DMS114 treated with DMSO at 0.1 percent for 48 hours (cell line): ENCODE measurements at regions not wholly inside any gene's neighbourhood (a gene's known extent, or its start where the extent isn't known, plus 50 kb on each side); places are given as distances from the start of the nearest gene placed in this dataset.
"Not testable (repeated sequence)": the region's sequence is repeated elsewhere in the genome, so short reads cannot be mapped to it uniquely, and the experiment has no call there.

Experiments used
- DNase-seq: peaks from one replicate; lab custom pipeline; 2025; ENCODE audit not compliant: unreplicated experiment; lab: John Stamatoyannopoulos, UW

DNA sequence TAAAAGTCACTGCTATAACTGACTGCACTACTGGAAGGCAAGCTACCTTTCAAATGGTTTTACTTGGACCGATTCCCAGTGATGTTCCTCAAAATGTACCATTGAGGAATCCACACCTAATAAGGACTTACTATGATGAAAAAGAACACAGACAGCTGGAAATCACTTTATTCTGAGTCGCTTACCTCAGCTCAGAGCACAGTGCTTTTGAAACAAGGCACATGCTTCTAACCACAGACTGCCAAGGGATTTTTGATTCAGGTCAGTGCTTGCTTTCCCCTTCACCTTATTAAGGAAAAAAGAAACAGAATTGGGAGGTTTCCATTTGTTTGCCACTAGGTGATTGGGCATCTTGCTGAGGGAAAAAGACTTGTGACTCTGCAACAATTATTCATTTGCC, 707.5 kb upstream of the FSHR start:
- no peak for DNase-seq

DNA sequence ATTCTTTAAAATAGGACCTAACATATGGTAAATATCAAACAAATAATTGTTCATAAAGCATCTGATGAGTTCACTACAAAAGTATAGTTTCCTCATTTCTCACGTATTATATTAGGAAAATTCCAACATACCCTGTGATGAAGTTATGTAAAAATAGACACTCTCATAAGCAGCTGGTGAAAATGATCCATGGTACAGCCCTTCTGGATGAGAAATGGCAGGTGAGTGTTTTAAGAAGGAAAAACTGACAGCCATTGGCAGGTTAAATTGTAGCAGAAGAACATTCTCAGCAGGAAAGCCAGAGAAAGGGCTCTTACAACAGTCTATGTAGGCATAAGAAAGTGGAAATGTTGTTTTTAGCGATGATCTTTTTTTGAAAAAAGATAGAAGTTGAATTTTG, 706.5 kb upstream of the FSHR start:
- no peak for DNase-seq

DNA sequence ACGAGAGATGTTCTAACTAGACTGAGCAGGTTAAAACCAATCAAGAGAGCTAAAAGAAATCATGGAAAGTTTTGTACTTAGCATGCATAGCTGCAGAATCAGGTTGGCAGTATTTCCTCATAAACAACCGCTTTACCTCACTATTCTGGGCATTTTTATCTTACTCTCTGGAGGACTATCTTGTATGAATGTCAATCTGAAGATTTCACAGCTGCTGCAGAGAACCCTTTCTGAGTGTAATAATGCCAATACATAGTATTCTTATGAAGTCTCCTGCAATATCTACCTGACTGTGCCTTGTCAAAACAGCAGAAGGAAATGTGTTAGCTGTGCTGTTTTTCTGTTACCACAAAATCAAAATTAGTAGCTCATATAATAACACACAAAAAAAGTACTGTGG, 705.9 kb upstream of the FSHR start:
- no peak for DNase-seq

DNA sequence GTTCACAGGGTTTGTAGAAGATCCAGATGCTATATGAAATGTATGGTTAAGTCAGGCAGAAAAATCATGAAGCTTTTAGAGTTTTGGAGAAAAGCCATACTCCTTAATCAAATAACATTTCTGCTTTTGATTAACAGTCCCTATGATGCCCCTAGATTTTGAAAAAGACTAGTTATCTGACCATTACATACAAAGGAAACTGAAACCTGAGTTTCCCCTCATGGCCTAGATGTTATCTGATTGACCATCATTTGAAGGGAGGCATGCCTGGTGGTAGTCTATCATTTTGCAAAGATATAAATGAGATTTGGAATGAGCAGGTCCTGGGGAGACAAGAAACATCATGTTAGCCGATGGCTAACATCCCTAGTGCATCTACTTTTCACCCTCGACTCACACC, 704.3 kb upstream of the FSHR start:
- no peak for DNase-seq

DNA sequence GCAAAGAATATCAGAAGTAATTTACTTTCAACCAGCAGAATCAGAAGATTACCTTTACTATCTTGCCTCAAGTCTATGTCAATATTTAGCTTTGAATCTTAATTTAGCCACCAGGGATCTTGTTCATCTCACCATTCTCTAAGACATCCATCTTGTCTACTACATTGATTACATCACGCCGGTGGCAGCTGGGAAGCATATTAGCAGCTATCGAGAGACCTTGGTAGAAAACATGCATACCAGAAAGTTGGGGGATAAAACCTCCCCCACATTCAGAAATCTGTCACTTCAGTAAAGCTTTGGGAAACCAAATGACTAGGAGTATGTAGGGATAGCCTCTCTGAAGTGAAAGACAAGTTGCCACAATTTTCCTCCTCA, 703.8 kb upstream of the FSHR start:
- DNase-seq: no peak

DNA sequence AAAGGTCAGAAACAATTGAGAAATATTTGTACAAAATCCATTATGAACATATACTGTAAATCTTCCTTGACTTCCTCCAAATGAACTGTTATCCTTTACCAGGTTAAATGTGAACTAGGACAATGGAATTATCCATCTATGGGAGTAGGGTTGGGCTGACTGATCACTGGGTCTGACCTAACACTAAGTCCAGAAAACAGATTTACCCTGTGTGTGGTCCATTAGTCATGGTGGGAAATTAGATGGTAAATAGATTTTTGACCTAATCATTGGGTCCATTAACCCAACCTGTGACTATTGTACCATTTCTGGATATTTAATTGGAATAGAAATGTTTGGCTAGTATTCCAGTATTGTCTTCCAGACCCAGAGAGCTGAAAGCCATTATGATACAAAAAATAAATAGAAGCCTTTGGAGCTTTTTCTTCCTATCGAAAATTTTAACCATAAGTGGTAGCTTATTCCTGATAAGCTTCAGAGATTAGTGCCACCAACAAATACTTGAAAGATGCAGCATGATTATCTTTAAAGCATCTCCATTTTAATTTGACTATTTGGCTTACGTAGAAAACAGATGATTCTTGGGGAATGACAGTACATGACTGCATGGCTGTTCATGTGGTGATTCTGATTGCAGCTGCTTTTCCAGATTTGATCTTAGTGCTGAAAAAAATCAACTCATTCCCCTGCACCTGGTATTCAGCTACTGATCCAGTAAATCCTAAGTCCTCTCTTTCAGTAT, 703.2 kb upstream of the FSHR start:
- no peak for DNase-seq

DNA sequence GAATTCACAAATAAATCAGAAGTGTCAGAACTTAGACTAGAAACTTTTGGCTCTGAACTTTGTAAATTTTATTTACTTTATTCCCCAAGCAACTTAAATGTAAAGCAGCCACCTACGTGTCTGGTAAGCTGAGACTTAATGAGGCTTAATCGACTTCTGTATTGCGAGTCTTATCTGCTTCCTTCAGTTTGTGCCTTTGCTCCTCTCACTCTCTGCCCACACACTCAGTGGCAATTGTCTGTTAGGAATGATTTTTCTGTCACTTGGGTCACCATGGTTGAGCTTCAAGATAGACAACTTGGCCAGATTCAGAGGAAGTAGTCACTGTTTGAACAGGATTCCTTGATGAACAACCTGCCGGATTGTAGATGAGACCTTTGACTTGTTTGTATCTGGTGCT, 691.4 kb upstream of the FSHR start:
- no peak for DNase-seq

DNA sequence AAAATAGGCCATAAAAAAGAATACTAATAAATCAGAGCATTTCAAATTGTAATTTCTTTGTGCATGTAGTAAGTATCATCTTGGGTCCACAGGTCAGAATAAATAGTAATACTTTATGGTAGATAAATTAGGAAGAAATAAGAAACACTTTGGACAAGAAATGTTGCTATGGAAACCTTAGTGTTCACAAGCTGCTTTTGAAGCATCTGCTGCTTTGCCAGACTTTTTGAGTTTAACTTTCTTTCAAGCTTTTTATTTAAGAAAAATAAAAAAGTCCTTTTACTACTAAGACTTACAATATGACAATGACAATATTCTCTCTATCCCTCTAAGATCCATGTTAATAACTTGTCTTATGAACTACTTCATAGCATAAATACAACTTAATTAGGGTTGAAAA, 690.7 kb upstream of the FSHR start:
- no peak for DNase-seq

DNA sequence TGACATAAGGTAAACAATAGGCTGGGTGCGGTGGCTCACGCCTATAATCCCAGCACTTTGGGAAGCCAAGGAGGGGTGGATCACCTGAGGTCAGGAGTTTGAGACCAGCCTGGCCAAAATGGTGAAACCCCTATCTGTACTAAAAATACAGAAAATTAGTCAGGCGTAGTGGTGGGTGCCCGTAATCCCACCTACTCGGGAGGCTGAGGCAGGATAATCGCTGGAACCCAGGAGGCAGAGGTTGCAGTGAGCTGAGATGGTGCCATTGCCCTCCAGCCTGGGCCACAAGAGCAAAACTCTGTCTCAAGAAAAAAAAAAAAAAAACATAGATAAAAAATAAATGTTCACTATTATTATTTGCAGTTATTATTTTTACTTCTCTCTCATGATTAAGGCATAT, 689.8 kb upstream of the FSHR start:
- not testable (repeated sequence) for DNase-seq

DNA sequence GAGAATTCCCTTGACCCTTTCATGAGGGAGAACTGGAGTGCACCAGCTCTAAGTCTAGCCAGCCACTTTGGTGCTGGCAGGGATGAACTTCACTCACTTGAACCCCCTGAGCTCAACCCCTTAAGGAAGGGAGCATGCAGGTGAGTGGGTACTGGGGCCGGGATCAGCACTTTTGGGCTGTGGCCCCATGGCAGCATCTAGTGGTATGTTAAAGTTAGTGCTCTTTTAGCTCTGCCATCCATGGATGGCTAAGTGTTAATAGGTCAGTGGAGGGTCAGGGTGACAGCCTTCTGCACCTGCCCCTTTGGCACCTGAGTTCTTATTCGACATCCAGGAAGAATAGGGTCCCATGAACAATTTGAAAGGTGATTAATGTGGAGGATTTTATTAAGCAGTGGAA, 689.0 kb upstream of the FSHR start:
- no peak for DNase-seq

DNA sequence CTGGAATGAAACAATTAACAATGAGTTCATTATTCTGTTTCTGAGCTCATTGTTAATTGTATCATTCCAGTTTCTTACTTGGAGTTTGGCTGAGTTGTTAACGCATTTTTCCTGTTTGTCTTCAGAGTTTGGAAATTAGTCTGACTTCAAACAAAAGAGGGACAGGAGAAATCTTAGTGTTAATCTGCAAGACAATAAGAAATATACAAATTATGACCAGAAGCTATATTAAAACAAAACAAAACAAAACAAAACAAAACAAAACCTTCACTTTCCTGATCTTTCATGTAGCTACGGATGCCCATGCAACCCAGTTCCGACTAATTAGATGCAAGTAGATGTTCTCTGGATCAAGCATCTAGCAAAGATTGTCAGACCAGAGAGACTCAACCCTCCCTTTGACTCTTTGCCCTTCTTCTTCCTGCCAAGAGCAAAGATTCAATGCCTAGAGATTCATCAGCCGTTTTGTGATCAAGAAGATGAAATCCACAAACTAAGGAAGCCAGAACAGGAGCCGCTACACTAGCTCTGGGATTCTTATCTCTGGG, 686.2 kb upstream of the FSHR start:
- no peak for DNase-seq

DNA sequence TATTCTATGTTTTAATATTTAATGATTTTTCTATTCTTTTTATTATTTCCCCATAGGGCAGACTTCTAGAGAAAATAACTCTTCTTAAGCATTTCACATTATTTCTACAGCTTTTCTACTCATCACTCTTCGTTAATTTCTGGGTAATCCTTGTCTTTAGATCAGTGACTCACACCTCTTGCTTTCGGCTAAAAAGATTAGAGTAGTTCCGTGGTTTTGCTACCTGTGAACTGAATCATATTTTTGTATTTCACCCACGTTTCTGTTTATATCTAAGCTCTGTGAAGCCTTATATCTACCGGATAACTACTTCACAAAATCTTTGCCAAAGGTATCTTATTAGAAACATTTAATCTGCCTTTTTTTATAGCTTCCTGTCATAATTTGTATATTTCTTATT, 685.5 kb upstream of the FSHR start:
- DNase-seq: no peak

DNA sequence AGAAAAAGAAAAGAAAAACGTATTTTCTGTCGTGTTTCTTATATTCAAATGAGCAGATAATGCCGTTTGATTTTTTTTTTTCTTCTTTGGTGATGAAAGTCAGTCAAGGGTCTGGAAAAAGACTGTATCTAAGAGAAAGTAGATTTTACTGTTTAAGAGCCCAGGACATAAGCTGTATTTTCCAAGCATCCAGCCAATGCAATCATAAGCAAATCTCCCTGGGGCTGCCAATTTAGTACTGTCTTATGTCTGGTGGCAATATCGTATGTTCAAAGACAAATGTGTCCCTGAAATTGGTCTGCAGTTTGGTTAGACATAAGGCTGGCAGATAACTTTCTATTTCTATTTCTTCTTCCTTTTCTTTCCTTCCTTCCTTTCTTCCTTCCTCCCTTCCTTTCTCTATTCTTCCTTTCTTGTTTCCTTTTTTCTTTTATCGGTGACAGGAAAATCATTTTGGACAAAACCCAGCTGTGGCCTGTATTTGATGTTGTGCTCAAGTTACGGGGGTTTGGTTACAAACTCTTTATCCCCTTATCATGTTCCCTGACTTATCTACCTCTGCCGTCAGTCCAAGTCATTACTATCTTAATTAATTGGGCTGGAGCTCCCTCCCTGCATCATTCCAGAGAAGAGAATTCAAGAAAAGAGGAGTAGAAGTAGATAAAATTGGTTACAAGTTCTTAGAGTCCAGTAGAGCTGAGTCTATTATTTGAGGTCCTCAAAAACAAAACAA, 683.4 kb upstream of the FSHR start:
- DNase-seq: no peak

DNA sequence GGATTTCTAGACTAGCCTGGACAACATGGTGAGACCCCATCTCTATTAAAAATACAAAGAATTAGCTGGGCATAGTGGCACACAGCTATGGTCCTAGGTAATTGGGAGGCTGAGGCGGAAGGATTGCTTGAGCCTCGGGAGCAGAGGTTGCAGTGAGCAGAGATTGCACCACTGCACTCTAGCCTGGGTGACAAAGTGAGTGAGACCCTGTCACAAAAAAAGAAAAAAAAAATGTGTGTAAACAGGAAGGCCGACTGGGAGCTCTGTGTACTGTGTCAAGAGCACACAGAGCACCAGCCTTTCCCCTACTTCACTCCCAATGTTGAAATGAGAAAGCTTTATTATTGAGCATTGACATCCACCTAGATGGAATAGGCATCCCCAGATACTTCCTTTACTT, 681.7 kb upstream of the FSHR start:
- no peak for DNase-seq

DNA sequence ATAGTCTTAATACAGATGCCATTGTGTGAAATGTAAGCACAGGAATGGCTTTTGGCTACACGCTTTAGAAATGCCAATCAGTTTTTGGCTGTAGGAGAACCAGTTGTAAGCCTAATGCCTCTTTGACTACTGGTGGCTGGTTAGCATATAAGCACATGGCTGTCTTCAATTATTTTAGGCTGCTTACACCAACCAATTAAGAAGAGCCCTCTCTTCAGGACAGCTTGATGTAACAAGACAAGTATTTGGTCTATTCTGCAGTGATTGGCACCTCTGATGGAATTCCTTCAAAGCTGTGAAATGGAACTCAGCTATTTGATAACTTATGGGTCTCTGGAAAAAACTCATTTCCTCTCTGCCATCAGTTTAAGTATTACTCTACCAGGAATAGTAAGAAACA, 680.1 kb upstream of the FSHR start:
- DNase-seq: no peak

DNA sequence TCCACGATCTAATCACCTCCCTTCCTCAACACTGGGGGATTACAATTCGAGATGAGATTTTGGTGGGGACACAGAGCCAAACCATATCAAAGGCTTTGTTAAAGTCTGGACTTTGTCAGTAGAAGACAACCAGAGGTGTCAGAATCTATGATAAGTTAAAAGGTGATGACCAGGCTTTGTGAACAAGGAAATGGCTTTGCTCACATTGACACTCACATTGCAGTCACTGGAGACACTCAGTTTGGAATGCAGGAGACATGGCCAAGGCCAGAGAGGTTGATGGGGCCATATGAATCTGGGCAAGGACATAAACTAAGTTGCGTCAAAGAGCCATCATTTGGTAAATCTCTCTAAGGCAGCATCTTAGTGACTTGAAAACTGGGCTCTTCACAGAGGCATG, 678.2 kb upstream of the FSHR start:
- no peak for DNase-seq

DNA sequence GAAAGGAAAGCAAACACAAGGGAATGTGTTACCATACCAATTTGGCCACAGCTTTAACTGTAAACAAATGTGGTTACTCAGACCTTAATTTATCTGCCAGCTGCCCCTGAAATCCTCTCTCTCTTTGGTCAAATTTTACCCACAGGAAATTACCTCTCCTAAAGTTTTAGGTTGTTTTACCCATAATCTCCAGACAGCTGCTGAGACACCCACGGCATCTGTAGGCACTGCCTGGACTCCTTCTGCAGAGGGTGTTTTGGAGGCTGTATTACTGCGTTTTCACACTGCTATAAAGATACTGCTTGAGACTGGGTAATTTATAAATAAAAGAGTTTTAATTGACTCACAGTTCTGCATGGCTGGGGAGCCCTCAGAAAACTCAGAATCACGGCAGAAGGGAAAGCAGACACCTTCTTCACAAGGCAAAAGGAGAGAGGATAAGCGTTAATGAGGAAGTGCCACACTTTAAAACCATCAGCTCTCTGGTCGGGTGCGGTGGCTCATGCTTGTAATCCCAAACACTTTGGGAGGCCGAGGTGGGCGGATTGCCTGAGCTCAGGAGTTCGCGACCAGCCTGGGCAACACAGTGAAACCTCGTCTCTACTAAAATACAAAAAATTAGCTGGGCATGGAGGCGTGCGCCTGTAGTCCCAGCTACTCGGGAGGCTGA, 677.5 kb upstream of the FSHR start:
- DNase-seq: no peak

DNA sequence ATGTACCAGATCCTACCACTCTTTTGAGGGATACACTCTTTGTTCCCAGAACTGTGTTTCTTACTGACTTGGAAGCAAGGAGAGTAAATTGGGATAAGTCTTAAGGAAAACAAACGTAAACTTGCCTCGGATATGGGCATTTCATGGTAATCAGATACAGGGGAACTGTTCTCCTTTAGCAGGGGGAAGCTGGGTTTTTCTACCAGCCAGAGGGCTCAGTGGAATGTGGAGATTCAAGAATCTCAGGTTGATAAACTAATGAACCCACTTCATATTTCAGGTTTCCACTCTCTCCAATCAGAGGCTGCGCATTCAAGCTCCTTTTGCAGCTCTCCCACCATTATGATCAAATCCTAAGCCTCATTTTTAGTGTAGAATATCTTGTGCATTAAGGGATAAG, 676.5 kb upstream of the FSHR start:
- DNase-seq: no peak

DNA sequence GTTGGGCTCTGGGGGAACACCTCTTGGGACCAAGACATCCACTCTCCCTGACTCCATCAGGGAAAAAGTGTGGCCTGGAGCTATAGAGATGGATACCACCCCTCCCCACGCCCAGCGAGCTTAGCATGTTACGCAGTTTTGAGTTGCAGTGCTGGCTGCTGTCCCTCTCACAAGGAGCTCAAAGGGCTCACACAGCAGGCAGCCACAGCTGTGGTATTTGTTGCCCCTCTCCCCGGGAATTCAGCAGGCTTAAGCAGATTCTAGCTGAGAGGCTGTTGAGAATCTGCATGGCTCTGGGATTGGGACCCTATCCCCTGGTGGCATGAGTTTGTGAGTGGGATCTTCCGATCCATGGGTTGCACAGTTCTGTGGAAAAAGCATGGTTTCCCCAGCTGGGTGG, 673.1 kb upstream of the FSHR start:
- no peak for DNase-seq

DNA sequence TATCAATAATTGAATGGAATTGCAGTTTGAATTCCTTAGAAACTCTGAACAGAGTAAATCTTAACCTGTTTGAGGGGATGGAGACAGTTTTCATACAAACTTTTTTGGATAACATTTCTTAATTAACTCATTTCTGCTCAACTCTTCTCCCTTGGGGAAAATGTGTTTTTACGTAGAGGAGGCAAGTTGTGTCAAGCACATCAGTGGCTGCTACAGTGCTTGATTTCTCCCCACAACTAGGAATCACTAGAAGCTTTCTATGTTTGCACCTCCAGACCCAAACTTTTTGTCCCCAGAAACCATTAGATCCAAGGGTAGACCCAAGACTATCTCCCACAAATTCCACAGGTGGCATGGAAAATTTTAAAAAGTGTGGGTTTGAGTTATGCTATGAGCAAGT, 658.9 kb upstream of the FSHR start:
- no peak for DNase-seq

DNA sequence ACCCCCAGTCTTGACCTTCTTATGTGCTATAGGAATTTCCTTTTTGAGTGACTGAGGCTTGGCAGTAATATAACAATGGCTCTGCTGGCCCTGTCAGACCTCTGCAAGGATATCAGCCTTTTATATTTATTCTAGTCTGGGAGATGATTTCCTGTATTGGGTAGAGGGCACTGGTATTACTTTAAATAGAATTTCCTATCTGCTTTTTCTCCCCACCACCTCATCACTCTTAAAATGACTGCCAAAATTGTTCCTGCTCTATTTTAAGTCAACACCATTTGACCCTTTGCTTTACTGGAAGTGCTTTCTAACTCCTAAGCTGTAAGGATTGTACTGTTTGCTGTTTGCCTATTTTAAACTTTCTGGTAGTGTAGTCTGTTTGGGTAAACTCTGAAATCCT, 658.4 kb upstream of the FSHR start:
- DNase-seq: no peak

DNA sequence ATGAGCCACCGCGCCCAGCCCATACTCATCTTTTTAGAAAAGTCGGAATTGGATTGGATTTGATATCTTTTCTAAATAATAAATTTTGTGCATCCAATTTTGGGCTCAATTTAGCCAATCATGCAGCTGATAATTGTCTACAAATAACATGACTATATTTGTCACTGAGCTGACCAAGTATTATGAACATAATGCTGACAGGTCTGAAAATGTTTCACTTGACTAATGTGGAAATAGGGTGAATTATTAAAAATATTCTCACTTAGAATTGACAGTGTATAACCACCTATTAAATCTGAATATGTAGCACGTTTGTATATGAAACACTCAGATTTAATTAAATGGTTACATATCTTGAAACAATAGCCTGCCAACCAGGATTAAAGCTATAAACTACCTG, 657.2 kb upstream of the FSHR start:
- DNase-seq: no peak
